Astrocyte (in vitro differentiated cells and primary cell): ENCODE measurements at regions not wholly inside any gene's neighbourhood (a gene's known extent, or its start where the extent isn't known, plus 50 kb on each side); places are given as distances from the start of the nearest gene placed in this dataset.
A peak's percentile ranks its signal among the peaks of the same experiment; 100 is the strongest.

ENCODE experiments used
- DNase-seq: peaks from one replicate; pipeline ENCODE4 v3.0.0-alpha.2; 2010; ENCODE audit warnings: low read depth
- FAIRE-seq: peaks from 2 replicates; lab custom pipeline; 2011; peaks lifted over from hg19 to GRCh38; lab: Jason Lieb, UNC
- H2AFZ ChIP-seq: 2 replicates; pipeline ENCODE4 v1.6.0; 2012; ENCODE audit warnings: low read depth, low read length, inconsistent platforms
- H3K27ac ChIP-seq: 2 replicates; pipeline ENCODE4 v1.5.1; 2011; ENCODE audit warnings: low read depth, low read length, inconsistent platforms
- H3K27me3 ChIP-seq: 2 replicates; pipeline ENCODE4 v1.6.0; 2011; ENCODE audit warnings: low read length, inconsistent platforms; ENCODE audit not compliant: insufficient read depth
- H3K36me3 ChIP-seq: 2 replicates; pipeline ENCODE4 v1.5.1; 2011; ENCODE audit warnings: low read length, inconsistent platforms; ENCODE audit not compliant: insufficient read depth
- H3K4me1 ChIP-seq: 2 replicates; pipeline ENCODE4 v1.5.1; 2011; ENCODE audit warnings: low read length, inconsistent platforms; ENCODE audit not compliant: insufficient read depth
- H3K4me2 ChIP-seq: 2 replicates; pipeline ENCODE4 v1.6.0; 2012; ENCODE audit warnings: low read length, inconsistent platforms
- H3K4me3 ChIP-seq: 2 replicates; pipeline ENCODE4 v1.5.1; 2011; ENCODE audit warnings: low read depth, mild to moderate bottlenecking, low read length, inconsistent platforms; ENCODE audit not compliant: insufficient read depth
- H3K79me2 ChIP-seq: 2 replicates; pipeline ENCODE4 v1.6.0; 2012; ENCODE audit warnings: mild to moderate bottlenecking, low read length, inconsistent platforms; ENCODE audit not compliant: insufficient read depth
- H3K9ac ChIP-seq: 2 replicates; pipeline ENCODE4 v1.6.0; 2012; ENCODE audit warnings: mild to moderate bottlenecking, low read length, inconsistent platforms
- H3K9me3 ChIP-seq: 2 replicates; pipeline ENCODE4 v1.5.1; 2012; ENCODE audit warnings: low read depth, mild to moderate bottlenecking, low read length, inconsistent platforms; ENCODE audit not compliant: insufficient read depth
- H4K20me1 ChIP-seq: 2 replicates; pipeline ENCODE4 v1.6.0; 2012; ENCODE audit warnings: low read length, inconsistent platforms; ENCODE audit not compliant: insufficient read depth
- H3K27ac Mint-ChIP-seq: one replicate; pipeline ENCODE4 v1.8.0; 2021; ENCODE audit warnings: mild to moderate bottlenecking, mixed read lengths; ENCODE audit not compliant: unreplicated experiment
- H3K27me3 Mint-ChIP-seq: one replicate; pipeline ENCODE4 v1.8.0; 2021; ENCODE audit warnings: low read depth, mixed read lengths; ENCODE audit not compliant: unreplicated experiment
- H3K36me3 Mint-ChIP-seq: one replicate; pipeline ENCODE4 v1.8.0; 2021; ENCODE audit warnings: low read depth, mixed read lengths; ENCODE audit not compliant: unreplicated experiment
- H3K4me1 Mint-ChIP-seq: one replicate; pipeline ENCODE4 v1.8.0; 2021; ENCODE audit warnings: low read depth, mixed read lengths; ENCODE audit not compliant: unreplicated experiment
- H3K4me3 Mint-ChIP-seq: one replicate; pipeline ENCODE4 v1.8.0; 2021; ENCODE audit warnings: mild to moderate bottlenecking, moderate library complexity, mixed read lengths; ENCODE audit not compliant: unreplicated experiment
- H3K9me3 Mint-ChIP-seq: one replicate; pipeline ENCODE4 v1.8.0; 2021; ENCODE audit warnings: mild to moderate bottlenecking, mixed read lengths; ENCODE audit not compliant: unreplicated experiment
- CTCF ChIP-seq: IDR thresholded peaks from 2 replicates; pipeline ENCODE4 v1.5.1; 2011; ENCODE audit warnings: low read depth, mild to moderate bottlenecking, inconsistent platforms, low read length, moderate library complexity; ENCODE audit not compliant: insufficient read depth
- EZH2 ChIP-seq: IDR thresholded peaks from 2 replicates; pipeline ENCODE4 v1.6.1; 2012; ENCODE audit warnings: mild to moderate bottlenecking, low read length, inconsistent platforms; ENCODE audit not compliant: insufficient read depth

GRCh38 chrX:17299206-17299605 lies 75.8 kb upstream of the NHS start:
- no peak for DNase-seq
- Histone ChIP-seq H3K79me2 (no peaks in the 10 kb centered on the region), H3K4me2 (no peak overlapping the region), H2AFZ (no peak overlapping the region), H3K27me3 (no peaks in the 10 kb centered on the region), H3K4me1 (no peaks in the 10 kb centered on the region), H3K36me3 (no peaks in the 10 kb centered on the region), H3K9ac (no peak overlapping the region), H3K4me3 (no peak overlapping the region), H4K20me1 (no peaks in the 10 kb centered on the region), H3K27ac (no peak overlapping the region), H3K9me3 (no peaks in the 10 kb centered on the region)
- FAIRE-seq: peak; percentile 5
- peaks cover 6% of the 10 kb centered on the region for H3K9me3 Mint-ChIP-seq
- H3K27me3 Mint-ChIP-seq: no peaks in the 10 kb centered on the region
- H3K4me1 Mint-ChIP-seq: no peaks in the 10 kb centered on the region
- H3K27ac Mint-ChIP-seq: no peak overlapping the region
- TF ChIP-seq CTCF (no peak), EZH2 (no peak)
- no peak overlapping the region for H3K4me3 Mint-ChIP-seq
- H3K36me3 Mint-ChIP-seq: no peaks in the 10 kb centered on the region

- no peaks in the 10 kb centered on the region for H3K27me3 ChIP-seq
- FAIRE-seq (no peak), DNase-seq (no peak)
- H3K4me2 ChIP-seq: no peak overlapping the region
- Mint-ChIP-seq H3K27me3 (no peaks in the 10 kb centered on the region), H3K4me1 (no peaks in the 10 kb centered on the region), H3K9me3 (no peaks in the 10 kb centered on the region), H3K4me3 (no peak overlapping the region), H3K27ac (no peak overlapping the region), H3K36me3 (no peaks in the 10 kb centered on the region)
- no peak overlapping the region for H3K4me3 ChIP-seq
- H3K4me1 ChIP-seq: no peaks in the 10 kb centered on the region
- no peaks in the 10 kb centered on the region for H3K9me3 ChIP-seq
- H3K9ac ChIP-seq: no peak overlapping the region
- H3K79me2 ChIP-seq: no peaks in the 10 kb centered on the region
- no peak for TF ChIP-seq CTCF
- no peaks in the 10 kb centered on the region for H3K36me3 ChIP-seq
- no peaks in the 10 kb centered on the region for H4K20me1 ChIP-seq
- H2AFZ ChIP-seq: no peak overlapping the region
- H3K27ac ChIP-seq: no peak overlapping the region
Observed at GRCh38 chrX:17323397-17323796, 51.6 kb upstream of the NHS start.
